GM10248 (cell line): ENCODE measurements at regions not wholly inside any gene's neighbourhood (a gene's known extent, or its start where the extent isn't known, plus 50 kb on each side); places are given as distances from the start of the nearest gene placed in this dataset.
"Not testable (repeated sequence)": the region's sequence is repeated elsewhere in the genome, so short reads cannot be mapped to it uniquely, and the experiment has no call there.

Experiments used
- CTCF ChIA-PET: fragments of 300-600 bp; sonication (Branson Sonifier 250); formaldehyde crosslinking; extraction: SDS; loops from one replicate; lab custom pipeline; 2021; ENCODE audit warnings: antibody characterized with exemption; lab: Yijun Ruan, JAX
- POLR2A ChIA-PET: fragments of 350-650 bp; sonication (Branson Sonifier 250); formaldehyde crosslinking; extraction: SDS; loops from one replicate; lab custom pipeline; 2020; ENCODE audit warnings: antibody characterized with exemption; lab: Yijun Ruan, JAX
- DNase-seq: peaks from one replicate; pipeline ENCODE4 v3.0.0; 2012; ENCODE audit errors: extremely low spot score
- TF ChIP-seq, protein P1 (sequence below): IDR thresholded peaks from 2 replicates; pipeline ENCODE4 v1.5.1; 2012; ENCODE audit warnings: mild to moderate bottlenecking, low read depth; ENCODE audit errors: extremely low read depth, missing control alignments, control extremely low read depth

GRCh38 chr3:188007897-188008296, 146.1 kb upstream of the LPP start:
- TF ChIP-seq, protein P1, sequence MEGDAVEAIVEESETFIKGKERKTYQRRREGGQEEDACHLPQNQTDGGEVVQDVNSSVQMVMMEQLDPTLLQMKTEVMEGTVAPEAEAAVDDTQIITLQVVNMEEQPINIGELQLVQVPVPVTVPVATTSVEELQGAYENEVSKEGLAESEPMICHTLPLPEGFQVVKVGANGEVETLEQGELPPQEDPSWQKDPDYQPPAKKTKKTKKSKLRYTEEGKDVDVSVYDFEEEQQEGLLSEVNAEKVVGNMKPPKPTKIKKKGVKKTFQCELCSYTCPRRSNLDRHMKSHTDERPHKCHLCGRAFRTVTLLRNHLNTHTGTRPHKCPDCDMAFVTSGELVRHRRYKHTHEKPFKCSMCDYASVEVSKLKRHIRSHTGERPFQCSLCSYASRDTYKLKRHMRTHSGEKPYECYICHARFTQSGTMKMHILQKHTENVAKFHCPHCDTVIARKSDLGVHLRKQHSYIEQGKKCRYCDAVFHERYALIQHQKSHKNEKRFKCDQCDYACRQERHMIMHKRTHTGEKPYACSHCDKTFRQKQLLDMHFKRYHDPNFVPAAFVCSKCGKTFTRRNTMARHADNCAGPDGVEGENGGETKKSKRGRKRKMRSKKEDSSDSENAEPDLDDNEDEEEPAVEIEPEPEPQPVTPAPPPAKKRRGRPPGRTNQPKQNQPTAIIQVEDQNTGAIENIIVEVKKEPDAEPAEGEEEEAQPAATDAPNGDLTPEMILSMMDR = no peak
- no peak for DNase-seq
- ChIA-PET CTCF (no interaction called here), POLR2A (no interaction called here)

DNA sequence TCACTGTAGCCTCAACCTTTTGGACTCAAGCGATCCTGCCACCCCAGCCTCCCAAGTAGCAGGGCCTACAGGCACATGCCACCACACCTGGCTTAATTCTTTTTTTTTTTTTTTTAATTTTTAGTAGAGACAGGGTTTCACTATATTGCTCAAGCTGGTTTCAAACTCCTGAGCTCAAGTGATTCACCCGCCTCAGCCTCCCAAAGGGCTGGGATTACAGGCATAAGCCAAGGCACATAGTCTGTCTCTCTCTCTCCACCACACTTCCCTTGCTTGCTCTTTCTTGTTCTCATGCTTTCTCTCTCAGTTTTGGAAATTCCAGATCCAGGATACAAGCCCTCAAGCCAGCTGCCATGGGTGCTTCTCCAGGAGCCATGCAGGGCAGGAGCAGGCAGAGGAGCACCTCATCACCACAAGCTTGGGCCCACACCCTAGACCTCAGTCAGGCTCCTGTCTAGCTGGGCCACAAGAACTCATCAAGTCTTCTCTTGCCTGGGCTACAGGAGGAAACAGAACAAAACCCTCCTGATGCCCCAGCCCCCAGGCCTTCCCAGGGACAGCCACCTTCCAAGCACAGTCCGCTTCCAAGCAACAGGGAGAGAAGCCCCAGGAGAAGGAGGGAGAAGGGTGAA, 145.3 kb upstream of the LPP start:
- CTCF ChIA-PET = no interaction called here
- no peak for DNase-seq
- TF ChIP-seq, protein P1 = no peak
- POLR2A ChIA-PET = no interaction called here

GRCh38 chr3:188010478-188010877, 143.5 kb upstream of the LPP start:
- no peak for DNase-seq
- ChIA-PET POLR2A (no interaction called here), CTCF (no interaction called here)
- TF ChIP-seq, protein P1 = no peak

- POLR2A ChIA-PET = no interaction called here
Measured at GRCh38 chr3:188019727-188020126, 134.2 kb upstream of the LPP start.

GRCh38 chr3:188021041-188021440, 132.9 kb upstream of the LPP start:
- DNase-seq = no peak
- CTCF ChIA-PET = no interaction called here
- POLR2A ChIA-PET = no interaction called here
- TF ChIP-seq, protein P1 = no peak

More at GRCh38 chr3:188019727-188020126, 134.2 kb upstream of the LPP start:
- DNase-seq = no peak
- TF ChIP-seq, protein P1 = no peak
- CTCF ChIA-PET = no interaction called here

- DNase-seq = no peak
- TF ChIP-seq, protein P1 = no peak
- CTCF ChIA-PET = no interaction called here
- POLR2A ChIA-PET = no interaction called here
Measured at GRCh38 chr3:188021502-188022040, 132.4 kb upstream of the LPP start.

DNA sequence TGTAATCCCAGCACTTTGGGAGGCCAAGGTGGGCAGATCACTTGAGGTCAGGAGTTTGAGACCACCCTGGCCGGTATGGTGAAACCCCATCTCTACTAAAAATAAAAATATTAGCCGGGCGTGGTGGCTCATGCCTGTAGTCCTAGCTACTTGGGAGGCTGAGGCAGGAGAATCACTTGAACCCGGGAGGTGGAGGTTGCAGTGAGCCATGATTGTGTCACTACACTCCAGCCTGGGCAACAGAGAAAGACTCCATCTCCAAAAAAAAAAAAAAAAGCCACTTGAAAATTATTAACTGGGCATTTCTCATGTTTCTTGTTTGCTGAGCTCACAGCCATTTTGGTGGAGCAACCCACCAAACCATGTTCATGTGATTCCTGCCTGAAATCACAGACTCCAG, 131.1 kb upstream of the LPP start:
- CTCF ChIA-PET, POLR2A ChIA-PET, DNase-seq: not testable (repeated sequence)
